GM12878 (cell line): ENCODE measurements at regions not wholly inside any gene's neighbourhood (a gene's known extent, or its start where the extent isn't known, plus 50 kb on each side); places are given as distances from the start of the nearest gene placed in this dataset.

Experiments
- ATAC-seq: fragments of 200-7000 bp; cut with Tn5 transposase; 3 replicates; pipeline ENCODE4 v1.9.1; 2020; ENCODE audit warnings: mild to moderate bottlenecking, moderate library complexity
- BruUV-seq: library from RNA; stranded (reverse); fragments of 400-500 nt; replicated peaks from 2 replicates; lab custom pipeline; 2021; lab: Mats Ljungman, UMichigan
- CTCF ChIA-PET: fragments of 300-600 bp; sonication (Branson Sonifier 250); formaldehyde crosslinking; extraction: SDS; loops from one replicate; lab custom pipeline; 2021; ENCODE audit warnings: inconsistent platforms; lab: Yijun Ruan, JAX
- POLR2A ChIA-PET: fragments of 350-600 bp; formaldehyde crosslinking; extraction: SDS; loops from one replicate; lab custom pipeline; 2021; ENCODE audit warnings: inconsistent platforms; lab: Charles Lee
- RAD21 ChIA-PET: fragments of 300-600 bp; sonication (Branson Sonifier 250); formaldehyde crosslinking; loops from one replicate; lab custom pipeline; 2023; ENCODE audit warnings: antibody characterized with exemption; ENCODE audit not compliant: unreplicated experiment; lab: Charles Lee
- SMC1A ChIA-PET: fragments of 300-600 bp; sonication (Branson Sonifier 250); formaldehyde crosslinking; loops from one replicate; lab custom pipeline; 2023; ENCODE audit not compliant: unreplicated experiment, uncharacterized antibody; lab: Charles Lee
- DNase-seq: peaks from one replicate; pipeline ENCODE4 v3.0.0-alpha.2; 2011; ENCODE audit warnings: low read depth, low spot score
- FAIRE-seq: peaks from 3 replicates; lab custom pipeline; 2011; peaks lifted over from hg19 to GRCh38; lab: Jason Lieb, UNC
- H2AFZ ChIP-seq: 2 replicates; pipeline ENCODE4 v1.6.0; 2011; ENCODE audit warnings: low read depth, low read length, control low read depth; ENCODE audit not compliant: control insufficient read depth
- H3K27ac ChIP-seq: 2 replicates; pipeline ENCODE4 v1.5.1; 2011; ENCODE audit warnings: control low read depth; ENCODE audit not compliant: control insufficient read depth, insufficient read depth
- H3K27me3 ChIP-seq, 2 experiments: replicated peaks in 1 of 2; 2 replicates each; pipeline versions ENCODE4 v1.6.0 to v1.6.1; 2011; ENCODE audit warnings: low read length in 1 of 2; ENCODE audit not compliant: control insufficient read depth in 2 of 2, insufficient read depth in 2 of 2
- H3K36me3 ChIP-seq, 2 experiments: 2 replicates each; pipeline ENCODE4 v1.5.1; 2011; ENCODE audit warnings: low read length in 1 of 2; ENCODE audit not compliant: control insufficient read depth in 2 of 2, insufficient read depth in 2 of 2
- H3K4me1 ChIP-seq: 2 replicates; pipeline ENCODE4 v1.6.1; 2011; ENCODE audit warnings: mild to moderate bottlenecking, low read length, moderate library complexity, mixed read lengths; ENCODE audit not compliant: control insufficient read depth, insufficient read depth
- H3K4me2 ChIP-seq: 2 replicates; pipeline ENCODE4 v1.6.0; 2011; ENCODE audit warnings: control low read depth; ENCODE audit not compliant: control insufficient read depth, insufficient read depth
- H3K4me3 ChIP-seq: fragments of 200-600 bp; sonication (generic); 2 replicates; pipeline ENCODE4 v1.5.1; 2016
- H3K79me2 ChIP-seq: 2 replicates; pipeline ENCODE4 v1.6.0; 2011; ENCODE audit warnings: low read length; ENCODE audit not compliant: control insufficient read depth, insufficient read depth
- H3K9ac ChIP-seq: 2 replicates; pipeline ENCODE4 v1.8.0; 2011; ENCODE audit warnings: low read length, control low read depth, mixed read lengths; ENCODE audit not compliant: control insufficient read depth, insufficient read depth
- H3K9me3 ChIP-seq: replicated peaks from 3 replicates; pipeline ENCODE4 v1.5.1; 2011; ENCODE audit warnings: mild to moderate bottlenecking, low read length; ENCODE audit not compliant: control insufficient read depth, insufficient read depth
- H4K20me1 ChIP-seq: 2 replicates; pipeline ENCODE4 v1.6.0; 2011; ENCODE audit not compliant: control insufficient read depth, insufficient read depth
- E2F4 ChIP-seq: IDR thresholded peaks from 2 replicates; pipeline ENCODE4 v1.6.1; 2012; ENCODE audit warnings: low read depth, low read length, improper control_type of control experiment
- HDAC6 ChIP-seq: fragments of 200-600 bp; sonication (generic); IDR thresholded peaks from one replicate; pipeline ENCODE4 v1.8.0; 2017; ENCODE audit warnings: antibody characterized with exemption; ENCODE audit not compliant: unreplicated experiment
- HDGF ChIP-seq: fragments of 450-650 bp; IDR thresholded peaks from 2 replicates; pipeline ENCODE4 v1.6.1; 2016; ENCODE audit warnings: antibody characterized with exemption
- KAT2A ChIP-seq: conservative IDR thresholded peaks from 2 replicates; pipeline ENCODE4 v1.6.1; 2011; ENCODE audit warnings: low read depth, low read length; ENCODE audit not compliant: control insufficient read depth
- LARP7 ChIP-seq: fragments of 450-650 bp; IDR thresholded peaks from 2 replicates; pipeline ENCODE4 v1.6.1; 2017; ENCODE audit warnings: mild to moderate bottlenecking
- NFYA ChIP-seq: IDR thresholded peaks from 2 replicates; pipeline ENCODE4 v1.6.1; 2011; ENCODE audit warnings: low read depth, mild to moderate bottlenecking, low read length, improper control_type of control experiment, borderline replicate concordance
- NFYB ChIP-seq: IDR thresholded peaks from 2 replicates; pipeline ENCODE4 v1.6.1; 2011; ENCODE audit warnings: low read depth, mild to moderate bottlenecking, low read length, improper control_type of control experiment, moderate library complexity; ENCODE audit not compliant: insufficient read depth
- POLR2A ChIP-seq: IDR thresholded peaks from 2 replicates; pipeline ENCODE4 v1.6.1; 2011; ENCODE audit warnings: low read depth, mild to moderate bottlenecking, low read length
- RELA ChIP-seq: fragments of 450-650 bp; IDR thresholded peaks from 2 replicates; pipeline ENCODE4 v1.8.0; 2014; ENCODE audit warnings: borderline replicate concordance; ENCODE audit not compliant: partially characterized antibody
- SMC3 ChIP-seq: IDR thresholded peaks from 2 replicates; pipeline ENCODE4 v1.6.1; 2011; ENCODE audit warnings: low read length, improper control_type of control experiment, borderline replicate concordance
- YBX1 ChIP-seq: fragments of 450-650 bp; IDR thresholded peaks from 2 replicates; pipeline ENCODE4 v1.6.1; 2016; ENCODE audit warnings: antibody characterized with exemption
- ZNF592 ChIP-seq: fragments of 450-650 bp; IDR thresholded peaks from 2 replicates; pipeline ENCODE4 v1.6.1; 2017; ENCODE audit warnings: mild to moderate bottlenecking, moderate library complexity
- ZSCAN29 ChIP-seq: fragments of 450-650 bp; IDR thresholded peaks from 2 replicates; pipeline ENCODE4 v1.6.1; 2017; ENCODE audit warnings: mild to moderate bottlenecking, moderate library complexity
- WGBS: methylation state at CpG from one replicate; pipeline ENCODE4 v1.1.6; 2016; ENCODE audit warnings: low lambda C conversion rate; ENCODE audit not compliant: insufficient replicate concordance, insufficient coverage; ENCODE audit errors: missing lambda C conversion rate; 5-methylcytosine and 5-hydroxymethylcytosine counted together
- in situ Hi-C: fragments of 300-500 bp; cut with MboI; formaldehyde crosslinking; loops from 9 replicates; pipeline ENCODE4 v1.14.3; 2018; ENCODE audit warnings: mixed read lengths
- intact Hi-C: fragments of 100-400 bp; cut with micrococcal nuclease; formaldehyde crosslinking; loops from one replicate; pipeline ENCODE4 v1.14.2; 2022; ENCODE audit not compliant: unreplicated experiment

GRCh38 chr2:149903626-149904025, 316.1 kb upstream of the MMADHC start (continued):
- TF ChIP-seq ZNF592 (no peak), POLR2A (no peak), LARP7 (no peak), YBX1 (no peak), HDAC6 (no peak), HDGF (no peak), KAT2A (no peak), SMC3 (no peak)

GRCh38 chr2:149902081-149902480, 314.5 kb upstream of the MMADHC start:
- SMC1A ChIA-PET = no interaction called here
- H3K27me3 ChIP-seq = no peaks in the 10 kb centered on the region
- no peak overlapping the region for H3K4me2 ChIP-seq
- H3K9ac ChIP-seq = no peak overlapping the region
- no peak overlapping the region for H3K27ac ChIP-seq
- POLR2A ChIA-PET = no interaction called here
- ATAC-seq = no peak
- CTCF ChIA-PET = no interaction called here
- H3K4me3 ChIP-seq = no peak overlapping the region
- no peaks in the 10 kb centered on the region for H3K79me2 ChIP-seq
- RAD21 ChIA-PET = no interaction called here
- no TSS peak for BruUV-seq
- H3K9me3 ChIP-seq = no peaks in the 10 kb centered on the region
- no peaks in the 10 kb centered on the region for H3K4me1 ChIP-seq
- no peaks in the 10 kb centered on the region for H3K36me3 ChIP-seq
- TF ChIP-seq E2F4 = no peak
- no peak for TF ChIP-seq ZSCAN29
- no peak for TF ChIP-seq NFYB
- no peak for TF ChIP-seq RELA
- no peak for TF ChIP-seq KAT2A
- TF ChIP-seq NFYA = no peak
- TF ChIP-seq, all 136 proteins: peak for 0
- WGBS = 2% methylated on average over 4 of the region's 4 CpGs
- no peak for FAIRE-seq
- in situ Hi-C loops (no loop called here), intact Hi-C loops (no loop called here)
- Histone ChIP-seq H2AFZ (no peak overlapping the region), H4K20me1 (no peaks in the 10 kb centered on the region)
- DNase-seq = no peak
